Progenitor cell of endocrine pancreas (in vitro differentiated cells): ENCODE measurements at regions not wholly inside any gene's neighbourhood (a gene's known extent, or its start where the extent isn't known, plus 50 kb on each side); places are given as distances from the start of the nearest gene placed in this dataset.

Source experiments
- DNase-seq: peaks from one replicate; pipeline ENCODE4 v3.0.0; 2021; ENCODE audit warnings: low spot score; ENCODE audit not compliant: unreplicated experiment
- H3K27ac Mint-ChIP-seq: 2 replicates; pipeline ENCODE4 v1.8.0; 2021; ENCODE audit warnings: mild to moderate bottlenecking, moderate library complexity, mixed read lengths
- H3K27me3 Mint-ChIP-seq: 2 replicates; pipeline ENCODE4 v1.8.0; 2021; ENCODE audit warnings: mixed read lengths
- H3K36me3 Mint-ChIP-seq: 2 replicates; pipeline ENCODE4 v1.8.0; 2022; ENCODE audit warnings: mixed read lengths; ENCODE audit not compliant: insufficient read depth
- H3K4me1 Mint-ChIP-seq: 2 replicates; pipeline ENCODE4 v1.8.0; 2021; ENCODE audit warnings: low read depth, mixed read lengths
- H3K4me3 Mint-ChIP-seq: 2 replicates; pipeline ENCODE4 v1.8.0; 2021; ENCODE audit warnings: low read depth, mild to moderate bottlenecking, moderate library complexity, mixed read lengths
- H3K9me3 Mint-ChIP-seq: 2 replicates; pipeline ENCODE4 v1.8.0; 2021; ENCODE audit warnings: low read depth, mixed read lengths
- CTCF ChIP-seq: fragments of 200-600 bp; sonication (generic); IDR thresholded peaks from one replicate; pipeline ENCODE4 v1.5.0; 2021; ENCODE audit warnings: antibody characterized with exemption, mild to moderate bottlenecking; ENCODE audit not compliant: unreplicated experiment

GRCh38 chr20:7147220-7147601, 379.7 kb downstream of the BMP2 start:
- H3K4me1 Mint-ChIP-seq = peaks cover 22% of the 10 kb centered on the region
- H3K9me3 Mint-ChIP-seq = no peaks in the 10 kb centered on the region
- no peak overlapping the region for H3K4me3 Mint-ChIP-seq
- peaks cover 49% of the 10 kb centered on the region for H3K27me3 Mint-ChIP-seq
- H3K36me3 Mint-ChIP-seq = no peaks in the 10 kb centered on the region
- no peak for TF ChIP-seq CTCF
- no peak for DNase-seq
- H3K27ac Mint-ChIP-seq = no peak overlapping the region

- peaks cover 18% of the 10 kb centered on the region for H3K27me3 Mint-ChIP-seq
- no peak overlapping the region for H3K27ac Mint-ChIP-seq
- peaks cover 25% of the 10 kb centered on the region for H3K4me1 Mint-ChIP-seq
- H3K36me3 Mint-ChIP-seq = no peaks in the 10 kb centered on the region
- no peak overlapping the region for H3K4me3 Mint-ChIP-seq
- DNase-seq = no peak
- H3K9me3 Mint-ChIP-seq = peaks cover 9% of the 10 kb centered on the region
- no peak for TF ChIP-seq CTCF
These were observed 384.4 kb downstream of the BMP2 start for GRCh38 chr20:7151676-7152470.

- no peak for TF ChIP-seq CTCF
- Mint-ChIP-seq H3K36me3 (no peaks in the 10 kb centered on the region), H3K27me3 (no peaks in the 10 kb centered on the region), H3K9me3 (peaks cover 9% of the 10 kb centered on the region), H3K27ac (no peak overlapping the region), H3K4me3 (no peak overlapping the region), H3K4me1 (peaks cover 9% of the 10 kb centered on the region)
- no peak for DNase-seq
These were observed 387.8 kb downstream of the BMP2 start for GRCh38 chr20:7155282-7155681.

GRCh38 chr20:7155794-7156193, 388.3 kb downstream of the BMP2 start:
- Mint-ChIP-seq H3K27me3 (no peaks in the 10 kb centered on the region), H3K4me1 (peaks cover 9% of the 10 kb centered on the region), H3K4me3 (no peak overlapping the region), H3K36me3 (no peaks in the 10 kb centered on the region), H3K27ac (no peak overlapping the region), H3K9me3 (peaks cover 9% of the 10 kb centered on the region)
- no peak for TF ChIP-seq CTCF
- no peak for DNase-seq

- Mint-ChIP-seq H3K4me1 (no peaks in the 10 kb centered on the region), H3K27ac (no peak overlapping the region), H3K9me3 (peaks cover 9% of the 10 kb centered on the region), H3K36me3 (no peaks in the 10 kb centered on the region), H3K27me3 (no peaks in the 10 kb centered on the region), H3K4me3 (no peak overlapping the region)
- DNase-seq = no peak
- no peak for TF ChIP-seq CTCF
These were observed 392.4 kb downstream of the BMP2 start for GRCh38 chr20:7159903-7160302.
